ENCODE measurements at regions not wholly inside any gene's neighbourhood (a gene's known extent, or its start where the extent isn't known, plus 50 kb on each side); places are given as distances from the start of the nearest gene placed in this dataset.
A peak's percentile ranks its signal among the peaks of the same experiment; 100 is the strongest.

DNA sequence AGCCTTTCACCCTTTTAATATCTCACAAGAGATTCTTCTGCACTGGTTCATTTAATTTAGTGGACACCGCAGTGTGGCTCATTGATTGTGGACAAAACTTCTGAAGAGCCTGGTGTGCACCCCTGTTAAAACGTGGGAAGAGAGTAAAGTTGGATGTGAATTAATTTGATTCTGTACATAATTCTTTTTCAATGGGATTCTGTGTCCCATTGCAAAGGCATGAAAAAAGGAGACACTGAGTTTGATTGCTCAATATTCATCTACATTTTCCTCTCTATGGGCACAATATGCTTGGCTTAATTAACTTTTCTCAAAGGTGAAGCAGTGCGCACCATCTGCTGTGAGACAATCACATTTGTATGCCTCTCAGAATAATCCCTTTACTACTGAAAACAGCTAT lies 95.1 kb downstream of the BARHL2 start:
- intact Hi-C loops (cut with micrococcal nuclease) = no loop called here
- dilution Hi-C loops (cut with MboI; ENCODE audit: extremely low pct_ligation_motif_present, low sequenced_read_pairs) = no loop called here

DNA sequence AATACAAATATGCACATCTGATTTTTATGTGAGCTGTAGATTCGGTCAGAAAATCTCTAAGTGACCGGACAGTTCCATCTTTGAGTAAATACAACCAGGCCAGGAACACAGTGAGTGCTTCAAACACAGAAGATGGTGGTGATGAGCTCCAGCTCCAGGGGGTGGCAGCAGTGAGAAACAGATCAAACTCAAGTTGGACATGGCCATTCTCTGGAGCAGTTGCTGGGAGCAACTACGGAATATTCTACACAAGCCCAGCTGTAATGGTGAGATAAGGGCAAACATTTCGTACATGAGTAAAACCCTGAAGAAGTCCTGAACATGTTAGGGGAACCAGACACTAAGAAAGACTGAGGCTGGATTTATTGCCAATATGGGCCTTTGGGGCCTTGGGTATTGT lies 100.7 kb downstream of the BARHL2 start:
- BruUV-seq (replicated peaks) = no TSS peak
- TF ChIP-seq, protein P1, sequence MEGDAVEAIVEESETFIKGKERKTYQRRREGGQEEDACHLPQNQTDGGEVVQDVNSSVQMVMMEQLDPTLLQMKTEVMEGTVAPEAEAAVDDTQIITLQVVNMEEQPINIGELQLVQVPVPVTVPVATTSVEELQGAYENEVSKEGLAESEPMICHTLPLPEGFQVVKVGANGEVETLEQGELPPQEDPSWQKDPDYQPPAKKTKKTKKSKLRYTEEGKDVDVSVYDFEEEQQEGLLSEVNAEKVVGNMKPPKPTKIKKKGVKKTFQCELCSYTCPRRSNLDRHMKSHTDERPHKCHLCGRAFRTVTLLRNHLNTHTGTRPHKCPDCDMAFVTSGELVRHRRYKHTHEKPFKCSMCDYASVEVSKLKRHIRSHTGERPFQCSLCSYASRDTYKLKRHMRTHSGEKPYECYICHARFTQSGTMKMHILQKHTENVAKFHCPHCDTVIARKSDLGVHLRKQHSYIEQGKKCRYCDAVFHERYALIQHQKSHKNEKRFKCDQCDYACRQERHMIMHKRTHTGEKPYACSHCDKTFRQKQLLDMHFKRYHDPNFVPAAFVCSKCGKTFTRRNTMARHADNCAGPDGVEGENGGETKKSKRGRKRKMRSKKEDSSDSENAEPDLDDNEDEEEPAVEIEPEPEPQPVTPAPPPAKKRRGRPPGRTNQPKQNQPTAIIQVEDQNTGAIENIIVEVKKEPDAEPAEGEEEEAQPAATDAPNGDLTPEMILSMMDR (IDR thresholded peaks at IDR 0.05; ENCODE audit: extremely low read depth in 1 of 2, insufficient read depth in 1 of 2, low read depth in 1 of 2, low read length in 2 of 2) = peak in 1 of 2 donors; percentile 14
- no peak for TF ChIP-seq JUN (IDR thresholded peaks at IDR 0.05; ENCODE audit: borderline replicate concordance, insufficient read depth, insufficient read length, low read depth)
- ChIA-PET CTCF (interaction anchor here (0.9 to 1.9 kb wide), 3 partner anchors 11 to 549 kb away, joined by 4 read pairs; no protein-coding TSS in a partner anchor), POLR2A (no interaction called here)
- Histone ChIP-seq H3K9me3 (replicated peaks; ENCODE audit: control insufficient read depth, insufficient read depth, low read length) (no peaks in the 10 kb centered on the region), H4K20me1 (replicated peaks; ENCODE audit: control insufficient read depth, extremely low read depth, insufficient read depth, low read length) (no peaks in the 10 kb centered on the region), H3K9ac (replicated peaks; ENCODE audit: extremely low read depth, insufficient read depth, low read length) (no peak overlapping the region), H3K4me2 (ENCODE audit: insufficient read depth, low read length) (no peak overlapping the region), H3K4me1 (ENCODE audit: control insufficient read depth, extremely low read depth, insufficient read depth, low read length) (no peaks in the 10 kb centered on the region), H3K79me2 (ENCODE audit: control insufficient read depth, insufficient read depth, low read length) (no peaks in the 10 kb centered on the region), H3K27ac (ENCODE audit: insufficient read depth, low read depth, low read length) (no peak overlapping the region), H3K36me3 (ENCODE audit: control insufficient read depth in 2 of 2, extremely low read depth in 1 of 2, insufficient read depth in 2 of 2, low read length in 2 of 2) (no peaks in the 10 kb centered on the region), H3K4me3 (replicated peaks in 1 of 3; ENCODE audit: insufficient read depth in 1 of 3, low read depth in 1 of 3, low read length in 3 of 3) (no peak overlapping the region), H3K9me1 (replicated peaks; ENCODE audit: control insufficient read depth, extremely low read depth, insufficient read depth, low read length) (no peaks in the 10 kb centered on the region), H3K27me3 (ENCODE audit: control insufficient read depth in 2 of 2, insufficient read depth in 2 of 2, low read length in 2 of 2) (no peaks in the 10 kb centered on the region), H2AFZ (ENCODE audit: low read depth, low read length) (no peak overlapping the region)
- DNase-seq (ENCODE audit: low read depth, low spot score) (peak; percentile 8), FAIRE-seq (no peak)
- dilution Hi-C loops (cut with MboI; ENCODE audit: extremely low pct_ligation_motif_present, low sequenced_read_pairs) (no loop called here), intact Hi-C loops (cut with micrococcal nuclease) (no loop called here)

More for the DNA sequence above, 95.1 kb downstream of the BARHL2 start:
- Histone ChIP-seq H3K9ac (replicated peaks; ENCODE audit: extremely low read depth, insufficient read depth, low read length) (no peak overlapping the region), H3K9me3 (replicated peaks; ENCODE audit: control insufficient read depth, insufficient read depth, low read length) (no peaks in the 10 kb centered on the region), H3K27ac (ENCODE audit: insufficient read depth, low read depth, low read length) (no peak overlapping the region), H3K9me1 (replicated peaks; ENCODE audit: control insufficient read depth, extremely low read depth, insufficient read depth, low read length) (no peaks in the 10 kb centered on the region), H2AFZ (ENCODE audit: low read depth, low read length) (no peak overlapping the region), H3K4me2 (ENCODE audit: insufficient read depth, low read length) (no peak overlapping the region), H4K20me1 (replicated peaks; ENCODE audit: control insufficient read depth, extremely low read depth, insufficient read depth, low read length) (no peaks in the 10 kb centered on the region), H3K79me2 (ENCODE audit: control insufficient read depth, insufficient read depth, low read length) (no peaks in the 10 kb centered on the region), H3K4me1 (ENCODE audit: control insufficient read depth, extremely low read depth, insufficient read depth, low read length) (no peaks in the 10 kb centered on the region), H3K27me3 (ENCODE audit: control insufficient read depth in 2 of 2, insufficient read depth in 2 of 2, low read length in 2 of 2) (no peaks in the 10 kb centered on the region), H3K4me3 (replicated peaks in 1 of 3; ENCODE audit: insufficient read depth in 1 of 3, low read depth in 1 of 3, low read length in 3 of 3) (no peak overlapping the region), H3K36me3 (ENCODE audit: control insufficient read depth in 2 of 2, extremely low read depth in 1 of 2, insufficient read depth in 2 of 2, low read length in 2 of 2) (no peaks in the 10 kb centered on the region)
- BruUV-seq (replicated peaks) = no TSS peak
- POLR2A ChIA-PET = no interaction called here
- TF ChIP-seq FOS (IDR thresholded peaks at IDR 0.05; ENCODE audit: borderline replicate concordance, insufficient read depth, low read length) (no peak), GATA2 (IDR thresholded peaks at IDR 0.05; ENCODE audit: insufficient read depth, insufficient read length, low read depth, low read length) (no peak)
- CTCF ChIA-PET = no interaction called here
- FAIRE-seq (no peak), DNase-seq (ENCODE audit: low read depth, low spot score) (no peak)

Measured in endothelial cell of umbilical vein (primary cell).